Ishikawa (cell line): ENCODE measurements at regions not wholly inside any gene's neighbourhood (a gene's known extent, or its start where the extent isn't known, plus 50 kb on each side); places are given as distances from the start of the nearest gene placed in this dataset.

ENCODE experiments used
- CEBPB ChIP-seq: IDR thresholded peaks from 2 replicates; pipeline ENCODE4 v1.6.1; 2012
- EGR1 ChIP-seq: IDR thresholded peaks from 2 replicates; pipeline ENCODE4 v1.6.1; 2012
- EP300 ChIP-seq: IDR thresholded peaks from 2 replicates; pipeline ENCODE4 v1.6.1; 2012; ENCODE audit warnings: borderline replicate concordance
- FOXM1 ChIP-seq: IDR thresholded peaks from 2 replicates; pipeline ENCODE4 v1.6.1; 2012; ENCODE audit warnings: low read depth, borderline replicate concordance
- MAX ChIP-seq: IDR thresholded peaks from 2 replicates; pipeline ENCODE4 v1.6.1; 2012
- NFIC ChIP-seq: IDR thresholded peaks from 2 replicates; pipeline ENCODE4 v1.6.1; 2012
- RAD21 ChIP-seq: IDR thresholded peaks from 2 replicates; pipeline ENCODE4 v1.6.1; 2012; ENCODE audit warnings: low read depth
- TAF1 ChIP-seq: IDR thresholded peaks from 2 replicates; pipeline ENCODE4 v1.6.1; 2012; ENCODE audit warnings: low read depth, mild to moderate bottlenecking
- USF1 ChIP-seq: IDR thresholded peaks from 2 replicates; pipeline ENCODE4 v1.6.1; 2012
- YY1 ChIP-seq: IDR thresholded peaks from 2 replicates; pipeline ENCODE4 v1.6.1; 2012; ENCODE audit warnings: low read depth
- ZBTB7A ChIP-seq: IDR thresholded peaks from 2 replicates; pipeline ENCODE4 v1.6.1; 2012; ENCODE audit warnings: low read depth

GRCh38 chr2:128792476-128793054 is 473.9 kb upstream of the HS6ST1 start:
- TF ChIP-seq TAF1 (no peak), NFIC (no peak), CEBPB (no peak), YY1 (no peak), FOXM1 (no peak), USF1 (no peak), RAD21 (no peak), EP300 (no peak), MAX (no peak), EGR1 (no peak), ZBTB7A (no peak)
